ENCODE measurements at regions not wholly inside any gene's neighbourhood (a gene's known extent, or its start where the extent isn't known, plus 50 kb on each side); places are given as distances from the start of the nearest gene placed in this dataset.

DNA sequence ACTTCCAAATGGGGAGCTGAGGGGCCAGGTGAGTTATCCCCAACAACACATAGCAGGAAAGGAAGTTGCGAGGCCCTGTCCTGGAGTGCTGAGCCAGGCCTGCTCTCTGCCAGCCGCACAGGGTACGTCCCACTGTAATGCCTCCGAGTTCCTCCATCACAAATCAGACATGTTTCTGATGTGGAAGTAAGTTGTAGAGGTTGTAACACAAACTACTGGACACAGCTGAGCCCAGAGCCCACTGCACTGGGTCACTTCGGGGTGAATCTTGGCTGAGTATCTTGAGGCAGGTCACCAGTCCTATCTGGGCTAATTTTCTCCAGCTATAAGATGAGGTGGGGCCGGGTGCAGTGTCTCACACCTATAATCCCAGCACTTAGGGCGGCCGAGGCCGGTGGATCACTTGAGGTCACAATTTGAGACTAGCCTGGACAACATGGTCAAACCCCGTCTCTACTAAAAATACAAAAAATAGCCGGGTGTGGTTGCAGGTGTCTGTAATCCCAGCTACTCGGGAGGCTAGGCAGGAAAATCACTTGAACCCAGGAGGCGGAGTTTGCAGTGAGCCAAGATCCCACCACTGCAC, 100.8 kb upstream of the CDH5 start:
- Histone ChIP-seq H3K4me3 (ENCODE audit: low read length) (no peak overlapping the region), H3K4me1 (ENCODE audit: control insufficient read depth, insufficient read depth, low read length) (peaks cover 7% of the 10 kb centered on the region), H3K9me3 (ENCODE audit: control insufficient read depth, insufficient read depth, low read length) (no peaks in the 10 kb centered on the region), H3K27ac (ENCODE audit: low read length) (no peak overlapping the region), H3K27me3 (ENCODE audit: control insufficient read depth, insufficient read depth, low read length) (no peaks in the 10 kb centered on the region), H3K36me3 (ENCODE audit: control insufficient read depth, insufficient read depth, low read length) (no peaks in the 10 kb centered on the region)
- no peak for DNase-seq (ENCODE audit: low read depth, low spot score)
- WGBS (ENCODE audit: insufficient coverage, insufficient read length): no CpG with 5 or more reads among the region's 13 CpGs

DNA sequence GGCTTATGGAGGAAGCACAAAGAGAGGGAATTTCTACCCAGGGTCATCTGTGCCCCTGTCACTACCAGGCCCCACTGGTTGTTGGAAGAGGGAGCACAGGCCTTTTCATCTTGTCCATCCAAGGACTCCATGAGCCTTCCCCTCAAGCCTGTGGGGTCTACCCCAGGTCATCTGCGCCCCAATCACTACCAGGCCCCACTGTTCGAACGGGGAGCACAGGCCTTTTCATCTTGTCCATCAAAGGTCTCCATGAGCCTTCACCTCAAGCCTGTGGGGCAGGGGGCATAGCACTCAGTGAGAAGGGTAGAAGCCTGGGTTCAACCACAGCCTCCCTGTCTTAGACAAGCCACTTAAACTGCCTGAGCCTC, 101.5 kb upstream of the CDH5 start:
- DNase-seq (ENCODE audit: low read depth, low spot score): no peak
- Histone ChIP-seq H3K4me3 (ENCODE audit: low read length) (no peak overlapping the region), H3K27ac (ENCODE audit: low read length) (no peak overlapping the region), H3K27me3 (ENCODE audit: control insufficient read depth, insufficient read depth, low read length) (no peaks in the 10 kb centered on the region), H3K36me3 (ENCODE audit: control insufficient read depth, insufficient read depth, low read length) (no peaks in the 10 kb centered on the region), H3K4me1 (ENCODE audit: control insufficient read depth, insufficient read depth, low read length) (peaks cover 7% of the 10 kb centered on the region), H3K9me3 (ENCODE audit: control insufficient read depth, insufficient read depth, low read length) (no peaks in the 10 kb centered on the region)
- no CpG with 5 or more reads among the region's 3 CpGs for WGBS (ENCODE audit: insufficient coverage, insufficient read length)

DNA sequence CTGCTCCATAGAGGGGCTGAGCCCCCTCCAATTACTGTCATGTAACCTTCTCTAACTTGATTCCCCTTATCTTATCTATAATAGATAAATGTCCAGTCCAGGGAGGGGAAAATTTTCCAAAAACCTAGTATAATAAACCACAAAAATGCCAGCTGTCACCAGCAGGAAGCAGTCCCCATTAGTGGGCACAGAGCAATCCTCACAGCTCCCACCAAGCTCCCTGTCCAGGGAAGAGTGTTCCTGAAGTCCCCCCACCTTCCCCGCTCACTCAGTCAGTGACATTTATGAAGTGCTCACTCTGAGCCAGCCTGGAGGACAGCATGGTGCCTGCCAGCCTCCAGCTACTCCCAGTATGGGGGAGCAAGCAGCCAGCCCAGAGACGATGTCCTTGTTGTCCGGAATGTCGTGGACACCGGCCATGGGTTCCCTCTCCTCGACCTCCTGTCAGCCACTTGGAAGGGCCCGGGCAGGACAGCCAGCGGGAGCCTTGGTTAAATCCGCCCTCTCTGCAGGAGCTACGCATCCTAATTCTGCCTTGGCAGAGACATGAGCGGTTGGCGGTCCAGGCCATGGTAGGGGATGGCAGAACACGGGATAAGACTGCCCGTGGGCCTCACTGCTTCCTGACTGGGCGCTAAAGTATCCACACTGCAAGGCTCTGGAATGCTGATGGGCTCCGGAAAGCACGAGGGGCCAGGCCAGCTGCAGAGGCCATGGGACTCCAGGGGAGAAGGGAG, 102.0 kb upstream of the CDH5 start:
- Histone ChIP-seq H3K9me3 (ENCODE audit: control insufficient read depth, insufficient read depth, low read length) (no peaks in the 10 kb centered on the region), H3K4me3 (ENCODE audit: low read length) (no peak overlapping the region), H3K27ac (ENCODE audit: low read length) (no peak overlapping the region), H3K27me3 (ENCODE audit: control insufficient read depth, insufficient read depth, low read length) (no peaks in the 10 kb centered on the region), H3K4me1 (ENCODE audit: control insufficient read depth, insufficient read depth, low read length) (peaks cover 7% of the 10 kb centered on the region), H3K36me3 (ENCODE audit: control insufficient read depth, insufficient read depth, low read length) (no peaks in the 10 kb centered on the region)
- no peak for DNase-seq (ENCODE audit: low read depth, low spot score)
- WGBS (ENCODE audit: insufficient coverage, insufficient read length): no CpG with 5 or more reads among the region's 17 CpGs

DNA sequence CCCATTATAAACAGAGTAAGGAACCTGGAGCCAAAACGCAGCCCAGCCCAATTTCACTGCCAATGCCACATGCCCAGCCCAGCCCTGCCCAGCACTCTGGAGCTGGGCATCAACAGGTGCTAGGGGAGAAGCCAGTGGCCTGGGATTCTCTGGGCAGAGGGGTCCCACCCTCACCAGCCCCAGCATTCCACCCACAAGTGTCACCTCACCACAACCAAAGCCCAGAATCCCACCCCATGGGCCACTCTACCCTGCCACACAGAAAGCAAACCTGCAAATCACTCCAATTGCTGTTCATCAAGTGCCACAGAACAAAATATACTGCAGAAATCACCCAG, 102.5 kb upstream of the CDH5 start:
- H3K36me3 ChIP-seq (ENCODE audit: control insufficient read depth, insufficient read depth, low read length): no peaks in the 10 kb centered on the region
- WGBS (ENCODE audit: insufficient coverage, insufficient read length): no CpG with 5 or more reads among the region's 1 CpG
- no peaks in the 10 kb centered on the region for H3K9me3 ChIP-seq (ENCODE audit: control insufficient read depth, insufficient read depth, low read length)
- H3K27ac ChIP-seq (ENCODE audit: low read length): no peak overlapping the region
- DNase-seq (ENCODE audit: low read depth, low spot score): no peak
- H3K27me3 ChIP-seq (ENCODE audit: control insufficient read depth, insufficient read depth, low read length): no peaks in the 10 kb centered on the region
- no peak overlapping the region for H3K4me3 ChIP-seq (ENCODE audit: low read length)
- H3K4me1 ChIP-seq (ENCODE audit: control insufficient read depth, insufficient read depth, low read length): peaks cover 7% of the 10 kb centered on the region

DNA sequence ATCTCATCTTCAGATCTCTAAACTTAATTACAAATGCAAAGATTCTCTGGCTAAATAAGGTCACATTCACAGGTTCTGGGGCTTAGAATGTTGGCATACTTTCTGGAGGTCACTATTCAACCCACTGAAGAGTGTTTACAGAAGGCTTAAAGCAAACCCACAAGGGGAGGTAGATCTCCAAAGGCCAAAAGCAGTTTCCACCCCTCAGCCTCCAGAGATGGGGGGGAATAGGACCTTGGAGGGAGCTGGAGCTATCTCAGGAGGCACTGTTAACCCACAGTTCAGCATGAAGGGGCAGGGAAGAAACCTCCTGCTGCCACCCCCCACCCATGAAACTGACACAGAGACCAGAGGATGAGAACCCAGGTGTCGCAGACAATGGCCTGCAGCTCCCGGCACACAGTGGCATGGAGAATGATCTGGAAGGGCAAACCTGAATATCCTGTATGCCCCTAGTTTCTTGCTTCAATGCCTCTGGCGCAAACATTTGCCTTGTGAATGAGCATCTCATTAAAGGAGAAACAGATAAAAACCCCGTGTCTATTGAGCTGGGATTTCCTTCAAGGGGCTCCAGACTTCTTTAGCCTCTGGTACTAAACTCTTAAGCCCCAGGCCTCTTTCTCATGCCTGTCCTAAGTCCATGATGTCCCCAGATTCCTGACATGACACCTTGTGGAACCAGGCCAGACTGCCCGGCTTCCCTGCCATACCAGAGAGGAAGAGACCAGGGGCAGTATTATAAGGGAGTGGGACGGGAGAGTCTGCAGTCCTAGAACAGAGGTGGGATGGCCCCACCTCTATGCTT, 103.1 kb upstream of the CDH5 start:
- WGBS (ENCODE audit: insufficient coverage, insufficient read length): no CpG with 5 or more reads among the region's 6 CpGs
- no peak overlapping the region for H3K27ac ChIP-seq (ENCODE audit: low read length)
- no peak overlapping the region for H3K4me3 ChIP-seq (ENCODE audit: low read length)
- H3K4me1 ChIP-seq (ENCODE audit: control insufficient read depth, insufficient read depth, low read length): peaks cover 7% of the 10 kb centered on the region
- H3K27me3 ChIP-seq (ENCODE audit: control insufficient read depth, insufficient read depth, low read length): no peaks in the 10 kb centered on the region
- H3K36me3 ChIP-seq (ENCODE audit: control insufficient read depth, insufficient read depth, low read length): no peaks in the 10 kb centered on the region
- DNase-seq (ENCODE audit: low read depth, low spot score): no peak
- no peaks in the 10 kb centered on the region for H3K9me3 ChIP-seq (ENCODE audit: control insufficient read depth, insufficient read depth, low read length)

DNA sequence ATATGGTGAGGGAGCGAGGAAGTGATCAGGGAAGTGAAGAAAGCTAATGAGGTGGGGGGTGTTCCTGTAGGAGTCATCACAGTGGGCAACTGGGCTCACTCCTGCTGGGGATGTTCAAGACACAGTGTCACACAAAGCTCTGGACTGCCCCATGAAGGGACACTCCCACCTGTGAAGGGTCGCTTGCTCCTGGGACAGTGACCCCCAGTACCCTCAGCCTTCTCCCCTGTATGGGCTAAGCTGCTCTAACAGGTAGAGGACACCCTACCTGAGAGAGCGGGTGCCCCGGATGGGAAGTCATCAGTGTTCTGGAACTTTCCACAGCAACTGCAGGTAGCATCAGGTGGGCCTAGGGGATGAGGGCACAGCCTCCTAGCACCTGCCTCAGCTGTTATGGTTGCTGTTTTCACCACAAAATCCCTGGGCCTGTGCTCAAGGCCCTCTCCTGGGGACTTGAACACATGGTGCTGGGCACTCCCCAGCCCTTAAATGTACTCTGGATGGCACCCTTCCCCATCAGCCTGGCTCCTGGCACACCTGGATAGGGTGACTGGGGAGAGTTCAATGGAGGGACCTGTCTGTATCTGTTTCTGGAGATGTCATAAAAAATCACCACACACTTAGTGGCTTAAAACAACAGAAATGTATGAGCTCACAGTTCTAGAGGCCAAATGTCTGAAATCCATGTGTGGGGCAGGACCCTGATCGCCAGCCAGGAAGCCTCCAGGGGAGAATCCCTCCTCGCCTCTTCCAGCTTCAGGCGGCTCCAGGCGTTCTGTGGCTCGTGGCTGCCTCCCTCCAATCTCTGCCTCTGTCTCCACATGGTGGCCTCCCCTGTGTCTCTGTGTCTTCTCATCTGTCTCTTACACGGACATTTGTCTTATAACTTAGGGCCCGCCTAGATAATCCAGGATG, 104.0 kb upstream of the CDH5 start:
- Histone ChIP-seq H3K4me3 (ENCODE audit: low read length) (no peak overlapping the region), H3K9me3 (ENCODE audit: control insufficient read depth, insufficient read depth, low read length) (no peaks in the 10 kb centered on the region), H3K4me1 (ENCODE audit: control insufficient read depth, insufficient read depth, low read length) (peaks cover 5% of the 10 kb centered on the region), H3K27ac (ENCODE audit: low read length) (no peak overlapping the region), H3K36me3 (ENCODE audit: control insufficient read depth, insufficient read depth, low read length) (no peaks in the 10 kb centered on the region), H3K27me3 (ENCODE audit: control insufficient read depth, insufficient read depth, low read length) (no peaks in the 10 kb centered on the region)
- no CpG with 5 or more reads among the region's 11 CpGs for WGBS (ENCODE audit: insufficient coverage, insufficient read length)
- no peak for DNase-seq (ENCODE audit: low read depth, low spot score)

DNA sequence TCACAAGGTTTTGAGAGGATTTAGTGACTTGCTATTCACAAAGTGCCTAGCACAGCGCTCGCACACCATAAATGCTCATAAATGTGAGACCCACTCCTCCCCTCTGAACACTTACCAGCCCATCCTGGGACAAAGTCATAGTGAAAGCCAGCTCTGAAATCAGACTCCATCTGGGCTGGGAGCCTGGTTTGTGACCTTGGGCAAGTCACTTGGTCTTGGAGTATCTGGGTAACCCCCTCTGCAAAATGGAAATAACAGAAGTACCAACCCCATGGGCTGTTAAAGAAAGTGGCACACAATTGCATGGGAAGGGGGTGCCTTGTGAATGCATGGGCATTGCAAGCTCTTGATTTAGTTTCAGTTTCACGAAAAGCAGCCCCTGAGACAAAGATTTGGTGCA, 104.7 kb upstream of the CDH5 start:
- H3K4me3 ChIP-seq (ENCODE audit: low read length): no peak overlapping the region
- DNase-seq (ENCODE audit: low read depth, low spot score): no peak
- no CpG with 5 or more reads among the region's 3 CpGs for WGBS (ENCODE audit: insufficient coverage, insufficient read length)

DNA sequence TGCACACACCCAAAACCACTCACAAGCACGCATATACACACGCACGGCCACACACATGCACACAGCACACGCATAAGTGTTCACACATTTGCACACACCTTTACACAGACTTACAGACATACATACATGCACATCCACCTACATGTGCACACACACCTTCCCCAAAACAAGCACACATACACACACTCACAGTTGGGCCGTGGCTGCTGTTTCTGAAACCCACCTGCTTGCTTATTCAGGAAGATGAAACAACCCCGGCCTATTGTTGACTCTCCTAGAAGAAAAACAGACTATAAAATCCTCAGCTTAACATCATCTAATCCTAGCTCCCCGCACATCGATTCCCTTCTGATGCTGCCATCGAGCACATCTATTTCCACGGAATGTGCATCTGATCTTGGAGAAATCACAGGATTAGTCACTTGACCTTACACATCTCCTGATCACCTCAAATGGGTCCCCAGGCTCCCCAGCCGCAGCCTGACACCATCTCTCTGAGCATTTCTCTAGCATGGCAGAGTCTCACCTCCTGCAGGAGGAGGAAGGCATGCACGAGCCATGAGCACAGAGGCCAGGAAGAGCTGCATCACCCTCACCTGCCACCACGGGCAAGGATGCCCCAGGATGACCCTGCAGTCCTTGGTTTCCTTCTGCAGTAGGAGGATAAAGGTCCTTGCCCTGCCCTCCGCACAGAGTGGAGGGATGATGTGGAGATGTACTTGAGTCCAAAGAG, 105.8 kb upstream of the CDH5 start:
- DNase-seq (ENCODE audit: low read depth, low spot score): no peak
- no peaks in the 10 kb centered on the region for H3K9me3 ChIP-seq (ENCODE audit: control insufficient read depth, insufficient read depth, low read length)
- no CpG with 5 or more reads among the region's 14 CpGs for WGBS (ENCODE audit: insufficient coverage, insufficient read length)
- no peak overlapping the region for H3K4me3 ChIP-seq (ENCODE audit: low read length)
- no peaks in the 10 kb centered on the region for H3K27me3 ChIP-seq (ENCODE audit: control insufficient read depth, insufficient read depth, low read length)
- H3K36me3 ChIP-seq (ENCODE audit: control insufficient read depth, insufficient read depth, low read length): no peaks in the 10 kb centered on the region
- H3K4me1 ChIP-seq (ENCODE audit: control insufficient read depth, insufficient read depth, low read length): no peaks in the 10 kb centered on the region
- H3K27ac ChIP-seq (ENCODE audit: low read length): no peak overlapping the region

More for the DNA sequence above, 104.7 kb upstream of the CDH5 start:
- Histone ChIP-seq H3K9me3 (ENCODE audit: control insufficient read depth, insufficient read depth, low read length) (no peaks in the 10 kb centered on the region), H3K27me3 (ENCODE audit: control insufficient read depth, insufficient read depth, low read length) (no peaks in the 10 kb centered on the region), H3K27ac (ENCODE audit: low read length) (no peak overlapping the region), H3K36me3 (ENCODE audit: control insufficient read depth, insufficient read depth, low read length) (no peaks in the 10 kb centered on the region), H3K4me1 (ENCODE audit: control insufficient read depth, insufficient read depth, low read length) (peaks cover 4% of the 10 kb centered on the region)

DNA sequence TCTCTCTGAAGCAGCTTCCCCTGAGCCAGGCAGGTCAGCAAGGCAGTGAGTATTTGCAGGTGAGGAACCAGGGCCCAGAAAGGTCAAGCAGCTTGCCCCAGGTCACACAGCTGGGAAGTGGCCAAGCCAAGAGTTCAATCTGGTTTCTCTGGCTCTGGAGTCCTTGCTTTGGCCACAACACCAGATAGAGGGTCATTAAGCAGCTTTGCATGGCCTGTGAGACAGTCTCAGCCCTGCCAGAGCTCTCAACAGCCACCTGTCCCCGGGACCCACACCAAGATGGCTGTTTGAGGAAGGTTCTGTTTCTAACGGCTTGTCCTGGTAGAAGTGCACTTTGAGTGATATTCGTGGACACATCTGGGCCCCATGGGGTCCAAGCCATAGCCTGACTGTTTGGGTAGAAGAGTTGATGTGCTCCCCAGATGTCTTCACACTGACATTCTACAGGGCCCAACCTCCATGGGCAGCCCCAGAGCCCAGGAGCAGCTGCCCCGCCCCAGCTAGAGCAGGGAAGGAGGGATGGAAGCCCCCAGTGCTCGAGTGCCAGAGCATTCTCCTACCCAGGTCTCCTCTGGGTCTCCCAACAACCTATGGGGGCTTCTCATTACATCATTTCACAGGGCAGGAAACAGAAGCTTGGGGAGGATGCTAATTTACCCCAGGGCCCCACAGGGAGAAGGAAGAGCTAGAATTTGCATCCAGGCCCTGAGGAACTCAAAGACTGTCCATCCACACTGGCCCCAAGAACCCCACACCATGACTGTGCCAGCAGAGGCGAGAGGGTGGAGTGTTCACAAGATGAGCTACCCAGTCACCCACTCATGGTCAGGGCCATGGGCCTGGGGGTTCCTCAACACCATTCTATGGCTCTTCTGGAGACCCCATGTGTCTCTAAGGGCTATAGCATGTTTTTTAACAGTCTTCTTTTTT, 107.3 kb upstream of the CDH5 start:
- Histone ChIP-seq H3K4me3 (ENCODE audit: low read length) (no peak overlapping the region), H3K27me3 (ENCODE audit: control insufficient read depth, insufficient read depth, low read length) (no peaks in the 10 kb centered on the region), H3K4me1 (ENCODE audit: control insufficient read depth, insufficient read depth, low read length) (no peaks in the 10 kb centered on the region), H3K36me3 (ENCODE audit: control insufficient read depth, insufficient read depth, low read length) (no peaks in the 10 kb centered on the region), H3K27ac (ENCODE audit: low read length) (no peak overlapping the region), H3K9me3 (ENCODE audit: control insufficient read depth, insufficient read depth, low read length) (no peaks in the 10 kb centered on the region)
- WGBS (ENCODE audit: insufficient coverage, insufficient read length): no CpG with 5 or more reads among the region's 6 CpGs
- DNase-seq (ENCODE audit: low read depth, low spot score): no peak
